ENCODE measurements at regions not wholly inside any gene's neighbourhood (a gene's known extent, or its start where the extent isn't known, plus 50 kb on each side); places are given as distances from the start of the nearest gene placed in this dataset.

DNA sequence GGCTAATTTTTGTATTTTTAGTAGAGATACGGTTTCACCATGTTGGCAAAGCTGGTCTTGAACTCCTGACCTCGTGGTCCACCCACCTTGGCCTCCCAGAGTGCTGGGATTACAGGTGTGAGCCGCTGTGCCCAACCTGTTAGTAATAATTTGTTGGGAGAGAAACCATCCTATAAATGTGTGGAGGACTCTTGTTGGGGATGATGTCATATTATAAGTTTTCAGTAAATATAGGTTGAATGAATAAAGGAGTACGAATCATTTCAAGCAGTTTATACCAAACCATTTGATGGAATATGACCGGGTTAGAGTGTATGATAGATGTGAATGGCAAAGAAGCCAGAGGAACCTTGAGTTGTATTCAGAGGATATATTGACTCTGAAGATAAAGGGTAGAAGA lies 240.8 kb downstream of the SAMD5 start:
- TF ChIP-seq, protein P1, sequence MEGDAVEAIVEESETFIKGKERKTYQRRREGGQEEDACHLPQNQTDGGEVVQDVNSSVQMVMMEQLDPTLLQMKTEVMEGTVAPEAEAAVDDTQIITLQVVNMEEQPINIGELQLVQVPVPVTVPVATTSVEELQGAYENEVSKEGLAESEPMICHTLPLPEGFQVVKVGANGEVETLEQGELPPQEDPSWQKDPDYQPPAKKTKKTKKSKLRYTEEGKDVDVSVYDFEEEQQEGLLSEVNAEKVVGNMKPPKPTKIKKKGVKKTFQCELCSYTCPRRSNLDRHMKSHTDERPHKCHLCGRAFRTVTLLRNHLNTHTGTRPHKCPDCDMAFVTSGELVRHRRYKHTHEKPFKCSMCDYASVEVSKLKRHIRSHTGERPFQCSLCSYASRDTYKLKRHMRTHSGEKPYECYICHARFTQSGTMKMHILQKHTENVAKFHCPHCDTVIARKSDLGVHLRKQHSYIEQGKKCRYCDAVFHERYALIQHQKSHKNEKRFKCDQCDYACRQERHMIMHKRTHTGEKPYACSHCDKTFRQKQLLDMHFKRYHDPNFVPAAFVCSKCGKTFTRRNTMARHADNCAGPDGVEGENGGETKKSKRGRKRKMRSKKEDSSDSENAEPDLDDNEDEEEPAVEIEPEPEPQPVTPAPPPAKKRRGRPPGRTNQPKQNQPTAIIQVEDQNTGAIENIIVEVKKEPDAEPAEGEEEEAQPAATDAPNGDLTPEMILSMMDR (conservative IDR thresholded peaks at IDR 0.05 in 1 of 2, IDR thresholded peaks at IDR 0.05 in 1 of 2; ENCODE audit: extremely low read depth in 1 of 2, insufficient read depth in 1 of 2, low read depth in 1 of 2, low read length in 2 of 2) = no peak
- no peak for TF ChIP-seq EZH2 (IDR thresholded peaks at IDR 0.05; ENCODE audit: borderline replicate concordance, low read length)

Data from mammary epithelial cell (primary cell).